Hepatocyte (in vitro differentiated cells): ENCODE measurements at regions not wholly inside any gene's neighbourhood (a gene's known extent, or its start where the extent isn't known, plus 50 kb on each side); places are given as distances from the start of the nearest gene placed in this dataset.

Source experiments
- DNase-seq: peaks from one replicate; pipeline ENCODE4 v3.0.0-alpha.2; 2016; ENCODE audit warnings: low spot score
- H2AFZ ChIP-seq: fragments of 200-600 bp; sonication (generic); 2 replicates; pipeline ENCODE4 v1.6.0; 2016; ENCODE audit warnings: antibody characterized with exemption, mild to moderate bottlenecking
- H3K27ac ChIP-seq: fragments of 200-600 bp; sonication (generic); 2 replicates; pipeline ENCODE4 v1.5.1; 2016; ENCODE audit warnings: mild to moderate bottlenecking
- H3K27me3 ChIP-seq: fragments of 200-600 bp; sonication (generic); 2 replicates; pipeline ENCODE4 v1.6.1; 2016
- H3K36me3 ChIP-seq: fragments of 200-600 bp; sonication (generic); replicated peaks from 2 replicates; pipeline ENCODE4 v1.5.1; 2016; ENCODE audit warnings: low read depth; ENCODE audit not compliant: insufficient read depth
- H3K4me1 ChIP-seq: fragments of 200-600 bp; sonication (generic); 2 replicates; pipeline ENCODE4 v1.5.1; 2016; ENCODE audit warnings: mild to moderate bottlenecking, moderate library complexity; ENCODE audit not compliant: insufficient read depth
- H3K4me2 ChIP-seq: fragments of 200-600 bp; sonication (generic); 2 replicates; pipeline ENCODE4 v1.6.0; 2016
- H3K4me3 ChIP-seq: fragments of 200-600 bp; sonication (generic); 2 replicates; pipeline ENCODE4 v1.5.1; 2016; ENCODE audit warnings: mild to moderate bottlenecking
- H3K79me2 ChIP-seq: fragments of 200-600 bp; sonication (generic); 2 replicates; pipeline ENCODE4 v1.6.0; 2017; ENCODE audit warnings: mild to moderate bottlenecking
- H3K9me2 ChIP-seq: fragments of 200-600 bp; sonication (generic); replicated peaks from 2 replicates; pipeline ENCODE4 v1.6.0; 2017; ENCODE audit warnings: mild to moderate bottlenecking; ENCODE audit not compliant: insufficient read depth
- H3K9me3 ChIP-seq: fragments of 200-600 bp; sonication (generic); 2 replicates; pipeline ENCODE4 v1.5.1; 2016; ENCODE audit warnings: low read depth, mild to moderate bottlenecking
- H4K20me1 ChIP-seq: fragments of 200-600 bp; sonication (generic); 2 replicates; pipeline ENCODE4 v1.6.0; 2016; ENCODE audit warnings: mild to moderate bottlenecking; ENCODE audit not compliant: insufficient read depth, poor library complexity, severe bottlenecking
- CTCF ChIP-seq: fragments of 200-600 bp; sonication (generic); IDR thresholded peaks from 2 replicates; pipeline ENCODE4 v1.5.1; 2016; ENCODE audit warnings: antibody characterized with exemption, mild to moderate bottlenecking; ENCODE audit not compliant: poor library complexity
- EZH2 ChIP-seq: fragments of 200-600 bp; sonication (generic); IDR thresholded peaks from 2 replicates; pipeline ENCODE4 v1.6.1; 2016; ENCODE audit warnings: antibody characterized with exemption, mild to moderate bottlenecking, borderline replicate concordance
- EZH2phosphoT487 ChIP-seq: fragments of 200-600 bp; sonication (generic); IDR thresholded peaks from one replicate; pipeline ENCODE4 v1.6.1; 2018; ENCODE audit warnings: antibody characterized with exemption, mild to moderate bottlenecking, low read depth, moderate library complexity; ENCODE audit not compliant: unreplicated experiment, severe bottlenecking
- WGBS: methylation state at CpG from one replicate; pipeline ENCODE4 v1.1.6; 2016; ENCODE audit warnings: low lambda C conversion rate; ENCODE audit errors: missing lambda C conversion rate; 5-methylcytosine and 5-hydroxymethylcytosine counted together

DNA sequence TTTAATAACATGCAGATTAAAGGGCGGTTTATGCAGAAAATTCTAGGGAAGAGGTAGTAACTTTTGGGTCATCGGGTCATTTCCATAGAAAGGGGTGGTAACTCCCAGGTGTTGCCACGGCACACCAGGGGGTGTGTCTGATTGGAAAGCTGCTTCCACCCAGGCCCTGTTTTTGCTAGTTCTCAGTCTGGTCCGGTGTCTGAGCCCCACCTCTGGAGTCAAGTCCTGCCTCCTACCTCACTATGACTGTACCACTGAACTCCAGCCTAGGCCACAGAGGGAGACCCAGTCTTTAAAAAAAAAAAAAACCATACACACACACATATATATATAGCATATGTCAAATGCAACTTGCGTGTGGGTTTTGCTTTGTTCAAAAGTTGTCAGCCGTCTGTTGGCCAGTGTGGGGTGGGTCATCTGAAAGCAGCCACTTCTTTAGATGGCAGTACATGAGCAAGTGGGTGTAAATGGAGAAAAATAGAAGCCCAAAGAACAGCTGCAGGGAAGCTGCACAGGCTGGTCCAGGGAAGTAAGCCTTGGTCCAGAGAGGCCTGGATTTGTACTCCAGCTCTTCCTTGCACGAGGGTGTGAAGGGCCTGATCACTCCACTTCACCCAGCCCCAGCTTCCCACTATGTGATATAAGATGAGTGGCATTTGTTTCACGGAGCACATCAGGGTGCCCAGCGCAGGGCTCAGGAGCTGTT, 110.7 kb upstream of the SPRY4 start:
- Histone ChIP-seq H3K9me3 (no peaks in the 10 kb centered on the region), H3K36me3 (no peaks in the 10 kb centered on the region), H2AFZ (no peak overlapping the region), H3K4me2 (no peak overlapping the region), H3K27ac (no peak overlapping the region), H3K9me2 (no peaks in the 10 kb centered on the region), H3K4me1 (no peaks in the 10 kb centered on the region), H4K20me1 (no peaks in the 10 kb centered on the region), H3K27me3 (no peaks in the 10 kb centered on the region), H3K4me3 (no peak overlapping the region), H3K79me2 (no peaks in the 10 kb centered on the region)
- no peak for TF ChIP-seq EZH2
- 82% methylated on average over 9 of the region's 9 CpGs for WGBS
- DNase-seq = no peak

DNA sequence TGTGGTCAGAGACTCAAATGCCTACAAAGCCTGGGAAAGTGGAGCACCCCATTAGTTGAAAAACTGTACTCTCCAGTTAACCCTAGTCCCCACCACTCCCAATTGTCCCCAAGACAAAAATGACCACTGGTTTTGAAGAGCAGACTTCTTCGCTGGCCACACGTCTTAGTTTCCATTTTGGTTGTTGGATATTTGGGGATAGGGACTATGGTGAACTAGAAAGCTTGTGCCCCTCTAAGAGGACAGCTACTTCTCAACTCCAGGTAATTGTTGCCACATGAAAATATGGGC, 109.4 kb upstream of the SPRY4 start:
- H3K9me2 ChIP-seq = no peaks in the 10 kb centered on the region
- H2AFZ ChIP-seq = no peak overlapping the region
- no peak overlapping the region for H3K4me3 ChIP-seq
- H3K27ac ChIP-seq = no peak overlapping the region
- H3K79me2 ChIP-seq = no peaks in the 10 kb centered on the region
- H3K27me3 ChIP-seq = no peaks in the 10 kb centered on the region
- no peaks in the 10 kb centered on the region for H3K4me1 ChIP-seq
- H3K36me3 ChIP-seq = no peaks in the 10 kb centered on the region
- H4K20me1 ChIP-seq = no peaks in the 10 kb centered on the region
- TF ChIP-seq EZH2phosphoT487 (no peak), EZH2 (no peak), CTCF (no peak)
- WGBS = 98% methylated on average over 2 of the region's 2 CpGs
- DNase-seq = no peak
- H3K9me3 ChIP-seq = no peaks in the 10 kb centered on the region
- no peak overlapping the region for H3K4me2 ChIP-seq

GRCh38 chr5:142433526-142434321, 108.9 kb upstream of the SPRY4 start:
- no peak overlapping the region for H3K4me3 ChIP-seq
- H3K4me2 ChIP-seq = no peak overlapping the region
- H4K20me1 ChIP-seq = no peaks in the 10 kb centered on the region
- no peaks in the 10 kb centered on the region for H3K79me2 ChIP-seq
- no peaks in the 10 kb centered on the region for H3K9me2 ChIP-seq
- WGBS = 47% methylated on average over 8 of the region's 8 CpGs
- no peaks in the 10 kb centered on the region for H3K4me1 ChIP-seq
- TF ChIP-seq CTCF = no peak
- no peak for TF ChIP-seq EZH2phosphoT487
- TF ChIP-seq EZH2 = no peak
- H3K27ac ChIP-seq = no peak overlapping the region
- no peaks in the 10 kb centered on the region for H3K27me3 ChIP-seq
- no peaks in the 10 kb centered on the region for H3K9me3 ChIP-seq
- H2AFZ ChIP-seq = no peak overlapping the region
- H3K36me3 ChIP-seq = no peaks in the 10 kb centered on the region
- no peak for DNase-seq

- Histone ChIP-seq H3K9me3 (no peaks in the 10 kb centered on the region), H3K79me2 (no peaks in the 10 kb centered on the region), H3K27ac (no peak overlapping the region), H3K9me2 (no peaks in the 10 kb centered on the region), H3K36me3 (no peaks in the 10 kb centered on the region), H4K20me1 (no peaks in the 10 kb centered on the region), H2AFZ (no peak overlapping the region), H3K4me1 (no peaks in the 10 kb centered on the region), H3K4me3 (no peak overlapping the region), H3K27me3 (no peaks in the 10 kb centered on the region), H3K4me2 (no peak overlapping the region)
- DNase-seq = no peak
- 65% methylated on average over 2 of the region's 2 CpGs for WGBS
- no peak for TF ChIP-seq CTCF
Observed at GRCh38 chr5:142432961-142433360, 108.1 kb upstream of the SPRY4 start.
